ENCODE measurements at regions not wholly inside any gene's neighbourhood (a gene's known extent, or its start where the extent isn't known, plus 50 kb on each side); places are given as distances from the start of the nearest gene placed in this dataset.

GRCh38 chr9:129283291-129283691, 105.2 kb upstream of the IER5L start:
- DNase-seq, result no peak
- no peak overlapping the region for H3K9ac ChIP-seq
- H3K9me2 ChIP-seq, result no peaks in the 10 kb centered on the region
- no peaks in the 10 kb centered on the region for H3K79me2 ChIP-seq (ENCODE audit: insufficient read depth)
- CTCF ChIA-PET, result no interaction called here
- WGBS (ENCODE audit: low lambda C conversion rate), result 73% methylated on average over 4 of the region's 7 CpGs
- no peak overlapping the region for H3K4me3 ChIP-seq (ENCODE audit: low read depth in 2 of 2, low read length in 1 of 2)
- H3K36me3 ChIP-seq (replicated peaks in 1 of 2; ENCODE audit: control insufficient read depth in 1 of 2, insufficient read depth in 2 of 2, low read length in 1 of 2), result no peaks in the 10 kb centered on the region
- no peak overlapping the region for H2AFZ ChIP-seq (ENCODE audit: low read depth)
- peaks cover 0 to 8% of the 10 kb centered on the region in 2 experiments; a peak in 1 of 4 replicates for H3K4me1 ChIP-seq (ENCODE audit: control insufficient read depth in 1 of 2, insufficient read depth in 2 of 2, low read depth in 1 of 2, low read length in 1 of 2)
- H3F3A ChIP-seq (replicated peaks; ENCODE audit: insufficient read depth), result no peaks in the 10 kb centered on the region
- POLR2A ChIA-PET, result no interaction called here
- no peak overlapping the region for H3K4me2 ChIP-seq
- H3K27me3 ChIP-seq (ENCODE audit: insufficient read depth), result no peaks in the 10 kb centered on the region
- H4K20me1 ChIP-seq (ENCODE audit: insufficient read depth), result no peaks in the 10 kb centered on the region
- TF ChIP-seq FOXM1 (IDR thresholded peaks at IDR 0.05; ENCODE audit: low read depth) (no peak), FOSL2 (IDR thresholded peaks at IDR 0.05; ENCODE audit: borderline replicate concordance, low read depth) (no peak), FOXJ3 (CRISPR knock-in tag; IDR thresholded peaks at IDR 0.05) (no peak), USF2 (IDR thresholded peaks at IDR 0.05; ENCODE audit: borderline replicate concordance, low read depth, low read length) (no peak)
- no peak overlapping the region for H3K27ac ChIP-seq (ENCODE audit: low read depth in 2 of 2, low read length in 1 of 2)
- no peaks in the 10 kb centered on the region for H3K9me3 ChIP-seq

DNA sequence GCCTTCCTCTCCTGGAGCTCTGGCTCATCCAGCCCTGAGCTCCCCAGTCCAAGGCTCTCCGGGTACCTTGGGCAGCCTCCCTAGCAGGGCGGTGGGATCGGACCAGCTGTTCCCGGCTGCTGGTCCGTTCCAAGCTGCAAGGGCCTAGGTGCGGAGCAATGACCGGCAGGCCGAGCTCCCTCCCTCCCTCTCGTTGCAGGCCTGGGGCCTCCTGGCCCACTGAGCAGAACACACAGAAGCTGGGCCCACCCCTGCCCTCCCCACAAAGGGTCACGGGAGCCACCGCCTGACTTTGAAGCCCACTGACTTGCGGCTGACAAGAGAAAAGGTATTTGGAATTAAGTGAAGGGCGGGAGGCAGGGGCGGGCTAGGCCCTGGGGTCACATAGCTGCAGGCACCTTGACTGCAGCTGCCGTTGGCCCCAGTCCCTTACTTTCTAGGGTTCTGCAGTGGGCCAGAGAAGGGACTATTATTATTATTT, 104.7 kb upstream of the IER5L start:
- Histone ChIP-seq H3K27me3 (ENCODE audit: insufficient read depth) (no peaks in the 10 kb centered on the region), H3K9ac (no peak overlapping the region), H3K9me3 (no peaks in the 10 kb centered on the region), H3K36me3 (replicated peaks in 1 of 2; ENCODE audit: control insufficient read depth in 1 of 2, insufficient read depth in 2 of 2, low read length in 1 of 2) (no peaks in the 10 kb centered on the region), H3F3A (replicated peaks; ENCODE audit: insufficient read depth) (no peaks in the 10 kb centered on the region), H3K4me2 (no peak overlapping the region), H3K4me1 (ENCODE audit: control insufficient read depth in 1 of 2, insufficient read depth in 2 of 2, low read depth in 1 of 2, low read length in 1 of 2) (peaks cover 0 to 8% of the 10 kb centered on the region in 2 experiments; a peak in 1 of 4 replicates), H3K4me3 (ENCODE audit: low read depth in 2 of 2, low read length in 1 of 2) (no peak overlapping the region), H3K27ac (ENCODE audit: low read depth in 2 of 2, low read length in 1 of 2) (no peak overlapping the region), H3K79me2 (ENCODE audit: insufficient read depth) (no peaks in the 10 kb centered on the region), H2AFZ (ENCODE audit: low read depth) (no peak overlapping the region), H4K20me1 (ENCODE audit: insufficient read depth) (no peaks in the 10 kb centered on the region), H3K9me2 (no peaks in the 10 kb centered on the region)
- no peak for DNase-seq
- ChIA-PET CTCF (interaction anchor here (0.8 kb wide), 1 partner anchor 10 kb away, joined by 3 read pairs; no protein-coding TSS in a partner anchor), POLR2A (no interaction called here)
- TF ChIP-seq ELF1 (IDR thresholded peaks at IDR 0.05) (no peak), SIN3A (IDR thresholded peaks at IDR 0.05; ENCODE audit: borderline replicate concordance, low read depth, low read length) (no peak), REST (IDR thresholded peaks at IDR 0.05; ENCODE audit: low read depth, low read length) (no peak), TAF1 (IDR thresholded peaks at IDR 0.05; ENCODE audit: borderline replicate concordance, low read depth, low read length) (no peak), MXI1 (IDR thresholded peaks at IDR 0.05; ENCODE audit: low read depth, low read length) (no peak), POLR2AphosphoS5 (IDR thresholded peaks at IDR 0.05; ENCODE audit: low read depth, low read length) (no peak), JUND (IDR thresholded peaks at IDR 0.05) (no peak), CHD2 (IDR thresholded peaks at IDR 0.05; ENCODE audit: low read length, partially characterized antibody) (no peak)
- WGBS (ENCODE audit: low lambda C conversion rate), result 96% methylated on average over 5 of the region's 15 CpGs
